ENCODE measurements at regions not wholly inside any gene's neighbourhood (a gene's known extent, or its start where the extent isn't known, plus 50 kb on each side); places are given as distances from the start of the nearest gene placed in this dataset.

DNA sequence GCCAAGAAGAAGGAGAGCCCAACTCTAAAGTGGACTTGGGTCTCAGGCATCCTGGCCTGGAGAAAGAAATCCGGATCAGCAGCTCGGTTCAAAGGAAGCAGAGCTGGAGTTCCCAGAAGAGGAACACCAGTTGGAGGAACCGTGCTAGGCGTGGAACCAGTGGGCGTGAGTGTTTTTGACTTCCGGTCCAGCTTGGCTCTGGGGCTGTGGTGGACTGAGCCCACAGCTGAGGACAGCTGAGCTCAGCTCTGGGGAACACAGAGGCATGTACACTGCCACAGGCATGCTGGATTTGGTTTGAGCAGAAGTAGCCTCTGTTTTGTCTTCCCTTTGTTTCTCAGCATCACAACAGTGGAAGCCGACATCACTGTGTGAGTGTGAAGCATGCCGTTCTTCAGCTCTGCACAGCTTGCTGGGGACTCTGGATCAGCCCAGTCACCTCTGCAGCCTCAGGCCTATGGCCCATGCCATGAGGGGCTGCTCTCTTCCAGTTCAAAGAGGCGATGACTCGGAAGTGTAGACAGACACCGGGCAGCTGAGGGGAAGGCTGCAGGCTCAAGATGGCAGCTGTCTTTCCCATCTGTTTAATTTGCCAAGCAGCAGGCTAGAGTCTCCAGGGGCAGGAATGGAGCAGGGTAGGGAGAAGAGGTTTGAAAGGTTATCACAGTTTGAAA lies 185.8 kb upstream of the UBE3A start:
- intact Hi-C loops (cut with DNase I) = no loop called here
- ATAC-seq (peak; percentile 97), DNase-seq (ENCODE audit: missing footprints) (no peak)

GRCh38 chr15:25623708-25624107 lies 184.9 kb upstream of the UBE3A start:
- DNase-seq (ENCODE audit: missing footprints) (no peak), ATAC-seq (no peak)
- intact Hi-C loops (cut with DNase I) = no loop called here

DNA sequence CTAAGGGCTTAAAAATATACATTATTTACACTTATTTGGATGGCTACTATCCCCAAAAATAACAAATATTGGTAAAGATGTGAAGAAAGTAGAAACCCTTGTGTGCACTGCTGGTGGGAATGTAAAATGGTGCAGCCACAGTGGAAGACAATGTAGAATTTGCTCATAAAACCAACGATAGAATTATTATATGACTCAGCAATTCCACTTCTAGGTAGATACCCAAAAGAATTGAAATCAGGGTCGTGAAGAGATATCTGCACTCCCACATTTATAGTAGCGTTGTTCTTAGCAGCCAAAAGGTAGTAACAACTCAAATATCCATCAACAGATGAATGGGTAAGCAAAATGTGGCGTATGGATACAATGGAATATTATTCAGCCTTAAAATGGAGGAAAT lies 181.6 kb upstream of the UBE3A start:
- ATAC-seq (no peak), DNase-seq (ENCODE audit: missing footprints) (no peak)
- intact Hi-C loops (cut with DNase I) = no loop called here

DNA sequence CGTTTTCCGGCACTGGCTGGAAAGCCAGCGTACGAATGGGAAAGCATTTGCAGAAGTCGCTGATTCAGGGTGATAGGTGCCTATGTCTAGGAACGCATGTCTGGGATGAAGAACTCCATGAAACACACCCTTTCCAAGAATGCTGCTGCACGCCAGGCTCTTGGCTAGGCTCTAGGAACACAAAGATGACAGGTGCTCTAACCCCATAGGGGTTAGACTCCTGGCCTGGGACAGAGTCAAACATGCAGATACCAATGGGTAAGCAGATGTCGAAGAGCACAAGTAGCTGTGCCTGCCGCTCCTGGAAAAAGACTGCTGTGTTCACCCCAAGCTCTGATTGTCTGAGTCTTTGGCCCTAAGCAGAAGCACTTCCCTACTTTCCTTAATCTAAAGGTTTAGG lies 180.9 kb upstream of the UBE3A start:
- DNase-seq (ENCODE audit: missing footprints) = no peak
- intact Hi-C loops (cut with DNase I) = no loop called here
- no peak for ATAC-seq

DNA sequence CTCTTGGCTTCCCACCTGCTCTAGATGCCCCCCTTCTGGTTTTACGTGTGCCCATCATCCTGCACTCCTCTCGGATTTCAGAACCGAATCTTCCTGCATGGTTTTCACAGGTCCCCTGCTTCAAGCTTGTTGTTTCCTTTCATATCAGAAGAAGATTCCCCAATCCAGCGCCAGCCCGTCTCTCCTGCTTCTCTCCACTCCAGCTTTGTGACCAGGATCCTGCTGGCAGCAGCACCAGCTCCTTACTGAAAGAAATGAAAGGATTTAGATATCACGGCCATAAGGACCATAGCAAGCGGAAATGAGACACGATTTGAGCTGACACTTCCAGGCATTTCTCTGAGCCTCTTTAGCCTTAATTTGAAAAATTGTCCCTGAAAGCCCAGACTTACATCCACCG lies 180.3 kb upstream of the UBE3A start:
- DNase-seq (ENCODE audit: missing footprints) (no peak), ATAC-seq (no peak)
- intact Hi-C loops (cut with DNase I) = no loop called here

DNA sequence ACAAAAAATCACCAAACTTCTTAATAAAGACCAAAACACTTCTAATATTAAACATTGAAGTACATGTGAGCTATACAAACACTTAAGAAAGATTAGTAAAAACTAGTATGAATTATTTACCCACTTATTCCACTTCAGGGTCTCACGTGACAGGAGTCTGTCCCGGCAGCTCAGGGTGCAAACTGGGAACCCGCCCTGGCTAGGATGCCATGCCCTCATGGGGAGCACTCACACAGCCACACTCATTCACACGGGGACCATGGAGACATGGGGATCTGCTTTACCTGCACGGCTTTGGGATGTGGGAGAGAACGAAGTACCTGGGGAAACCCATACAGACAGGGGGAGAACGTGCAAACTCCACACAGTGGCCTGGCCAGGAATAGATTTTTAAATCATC lies 179.3 kb upstream of the UBE3A start:
- no peak for ATAC-seq
- intact Hi-C loops (cut with DNase I) = no loop called here
- no peak for DNase-seq (ENCODE audit: missing footprints)

DNA sequence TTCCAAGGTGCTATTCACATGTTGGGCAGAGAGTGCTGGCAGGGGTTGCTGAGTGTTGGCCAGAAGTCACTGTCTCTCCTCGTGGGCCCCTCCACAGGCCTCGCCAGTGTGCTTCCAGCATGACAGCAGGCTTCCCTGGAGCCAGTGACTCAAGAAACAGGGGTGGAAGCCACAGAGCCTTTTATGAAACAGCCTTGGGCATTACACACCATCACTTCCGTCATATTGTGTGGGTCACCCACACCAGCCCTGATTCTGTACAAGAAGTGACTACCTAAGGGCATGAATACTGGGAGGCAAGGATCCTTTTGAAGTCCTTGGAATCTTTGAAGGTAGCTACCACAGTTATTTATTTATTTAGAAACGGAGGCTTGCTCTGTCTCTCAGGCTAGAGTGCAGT lies 177.6 kb upstream of the UBE3A start:
- DNase-seq (ENCODE audit: missing footprints) = no peak
- intact Hi-C loops (cut with DNase I) = no loop called here
- no peak for ATAC-seq

DNA sequence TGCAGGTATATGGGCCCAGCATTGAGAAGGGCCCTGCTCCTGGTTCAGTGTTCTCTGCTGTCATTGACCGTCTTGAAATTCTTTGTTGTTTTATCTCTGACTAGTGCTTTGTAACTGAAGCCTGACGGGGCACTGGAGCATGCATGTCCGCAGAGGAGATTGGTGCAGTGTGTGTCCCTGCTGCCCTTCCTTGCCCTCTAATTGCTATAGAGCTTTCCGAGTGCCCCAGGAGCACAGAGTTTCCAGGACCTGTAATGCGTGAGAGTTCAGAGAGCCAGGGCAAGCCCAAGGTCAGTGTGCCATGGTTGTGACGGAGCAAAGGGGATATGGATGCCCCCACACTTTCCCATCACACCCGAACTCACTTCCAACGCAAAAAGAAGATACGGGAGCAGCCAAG lies 174.3 kb upstream of the UBE3A start:
- ATAC-seq = no peak
- intact Hi-C loops (cut with DNase I) = no loop called here
- no peak for DNase-seq (ENCODE audit: missing footprints)

DNA sequence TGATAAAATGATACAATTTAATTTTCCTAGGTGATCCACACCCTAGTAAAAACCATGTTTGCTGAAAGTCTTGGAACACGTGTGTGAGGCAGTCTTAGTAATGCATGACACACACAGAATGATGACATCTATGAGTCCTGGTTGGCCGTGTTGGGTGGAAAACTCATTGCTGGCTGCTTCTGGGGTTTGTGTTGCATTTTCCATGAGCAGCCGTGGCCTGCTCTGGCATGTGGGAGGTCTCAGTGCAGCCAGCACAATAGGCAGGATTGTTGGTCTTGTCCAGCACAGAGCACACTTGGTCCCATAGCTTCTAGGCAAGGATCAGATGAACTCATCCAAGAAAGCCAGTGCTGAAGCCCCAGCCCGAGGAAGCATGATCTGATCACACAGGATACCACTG lies 172.8 kb upstream of the UBE3A start:
- intact Hi-C loops (cut with DNase I) = no loop called here
- peak; percentile 77 for DNase-seq (ENCODE audit: missing footprints)
- ATAC-seq = peak; percentile 84

GRCh38 chr15:25609371-25609770 lies 170.5 kb upstream of the UBE3A start:
- ATAC-seq = no peak
- no peak for DNase-seq (ENCODE audit: missing footprints)
- intact Hi-C loops (cut with DNase I) = no loop called here

GRCh38 chr15:25608926-25609325 lies 170.1 kb upstream of the UBE3A start:
- DNase-seq (ENCODE audit: missing footprints) = no peak
- intact Hi-C loops (cut with DNase I) = no loop called here
- ATAC-seq = no peak

DNA sequence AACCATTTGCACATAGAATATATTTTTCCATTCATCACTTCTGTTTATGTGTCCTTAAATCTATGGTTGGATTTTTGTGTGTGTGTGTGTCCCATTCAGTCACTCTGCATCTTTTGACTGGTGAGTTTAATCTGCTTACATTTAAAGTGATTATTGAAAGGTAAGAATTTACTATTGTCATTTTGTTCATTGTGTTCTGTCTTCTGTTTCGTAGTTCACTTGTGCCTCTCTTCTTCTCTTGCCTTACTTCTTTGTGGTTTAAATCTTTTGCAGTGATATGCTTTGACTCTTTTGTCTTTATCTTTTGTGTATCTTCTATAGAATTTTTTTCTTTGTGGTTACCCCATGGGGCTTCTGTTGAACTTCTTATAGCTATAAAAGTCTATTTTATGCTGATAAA lies 166.3 kb upstream of the UBE3A start:
- no peak for DNase-seq (ENCODE audit: missing footprints)
- intact Hi-C loops (cut with DNase I) = no loop called here
- no peak for ATAC-seq

DNA sequence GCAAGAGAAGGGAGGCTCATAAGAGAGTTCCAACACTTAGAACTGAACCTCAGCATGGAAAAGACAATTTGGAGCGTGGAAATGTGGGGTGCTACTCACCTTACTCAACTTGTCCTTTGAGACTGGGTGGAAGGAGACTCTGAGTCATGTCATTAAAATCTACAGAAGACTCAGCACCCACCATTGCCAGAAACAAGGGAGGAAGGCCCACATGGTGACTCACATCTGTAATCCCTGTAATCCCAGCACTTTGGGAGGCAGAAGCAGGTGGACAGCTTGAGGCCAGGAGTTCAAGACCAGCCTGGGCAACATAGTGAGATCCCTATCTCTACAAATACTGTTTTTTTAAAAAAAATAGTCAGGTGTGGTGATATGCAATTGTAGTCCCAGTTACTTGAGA lies 161.9 kb upstream of the UBE3A start:
- no peak for DNase-seq (ENCODE audit: missing footprints)
- intact Hi-C loops (cut with DNase I) = no loop called here

GRCh38 chr15:25597571-25597970 lies 158.7 kb upstream of the UBE3A start:
- intact Hi-C loops (cut with DNase I) = no loop called here
- DNase-seq (ENCODE audit: missing footprints) (no peak), ATAC-seq (no peak)

More for the DNA sequence above, 161.9 kb upstream of the UBE3A start:
- ATAC-seq = no peak

DNA sequence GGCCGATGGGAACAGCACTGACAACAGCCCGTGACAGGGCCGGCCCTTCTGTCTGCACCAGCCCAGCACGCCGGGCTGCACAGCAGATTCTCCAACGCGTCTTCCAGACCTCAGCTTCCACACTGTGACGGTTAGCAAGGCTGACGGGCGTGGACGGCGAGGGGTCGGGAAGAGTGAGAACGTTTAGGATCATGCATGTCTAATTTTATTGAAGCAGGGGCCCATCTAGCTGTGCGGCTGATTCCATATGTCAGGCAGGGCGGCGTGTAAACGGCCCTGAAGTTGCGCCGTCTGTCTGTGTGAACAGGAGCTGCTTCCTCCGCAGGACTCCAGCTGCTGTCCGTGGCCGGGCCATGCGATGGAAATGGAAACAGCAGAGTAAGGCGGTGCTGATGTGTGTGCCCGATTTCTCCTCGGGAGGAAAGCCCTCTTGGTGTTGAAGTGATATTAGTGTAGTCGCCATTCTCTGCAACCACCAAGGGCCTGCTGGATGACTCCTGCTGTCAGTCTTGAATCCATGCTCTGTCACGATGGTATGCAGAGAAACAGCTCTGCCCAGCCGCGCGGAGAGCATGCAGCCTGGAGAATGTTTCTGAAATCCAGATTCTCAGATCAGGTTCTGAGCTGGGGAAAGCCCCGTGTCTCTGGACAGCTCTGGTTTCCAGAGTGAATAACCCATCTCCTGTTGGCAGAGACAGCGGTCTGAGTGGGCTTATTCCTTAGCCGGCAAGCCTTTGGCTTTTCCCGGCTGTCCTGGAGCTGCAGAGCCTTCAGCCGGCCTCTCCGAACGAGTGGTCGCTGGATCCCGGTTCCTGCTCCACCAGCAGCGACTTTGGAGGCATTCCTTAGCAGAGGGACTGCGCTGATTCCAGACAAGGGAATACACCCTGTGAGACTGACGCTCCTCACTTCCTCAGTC lies 158.1 kb upstream of the UBE3A start:
- intact Hi-C loops (cut with DNase I) = no loop called here
- peak; percentile 68 for ATAC-seq
- DNase-seq (ENCODE audit: missing footprints) = no peak

DNA sequence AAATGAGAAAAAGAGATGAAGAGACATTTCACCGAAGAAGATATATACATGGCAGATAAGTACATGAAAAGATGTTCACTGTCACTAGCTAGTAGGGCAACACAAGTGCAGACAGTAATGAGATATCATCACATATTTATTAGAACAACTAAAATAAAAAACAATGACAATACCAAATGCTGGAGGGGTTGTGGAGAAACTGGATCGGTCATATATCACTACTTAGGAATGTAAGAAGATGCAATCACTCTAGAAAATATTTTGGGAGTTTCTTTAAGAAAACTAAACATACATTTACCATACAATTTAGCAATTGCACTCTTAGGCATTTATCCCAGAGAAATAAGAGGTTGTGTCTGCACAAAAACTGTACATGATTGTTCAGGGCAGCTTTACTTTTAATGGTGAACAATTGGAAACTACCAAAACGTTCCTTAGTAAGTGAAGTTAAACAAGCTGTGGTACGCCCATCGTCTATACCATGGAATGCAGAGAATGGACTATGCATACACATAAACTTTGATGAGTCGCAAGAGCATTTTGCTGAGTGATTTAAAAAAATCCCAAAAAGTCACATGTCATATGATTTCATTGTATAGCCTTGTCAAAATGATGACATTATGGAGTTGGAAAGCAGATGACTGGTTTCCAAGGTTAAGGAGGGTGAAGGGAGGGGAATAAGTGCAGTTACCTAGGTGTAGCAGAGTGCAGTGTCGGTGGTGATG lies 149.0 kb upstream of the UBE3A start:
- intact Hi-C loops (cut with DNase I) = no loop called here
- ATAC-seq = no peak

GRCh38 chr15:25582886-25583285 lies 144.1 kb upstream of the UBE3A start:
- ATAC-seq (no peak), DNase-seq (ENCODE audit: missing footprints) (no peak)
- intact Hi-C loops (cut with DNase I) = no loop called here

More for the DNA sequence above, 149.0 kb upstream of the UBE3A start:
- no peak for DNase-seq (ENCODE audit: missing footprints)

DNA sequence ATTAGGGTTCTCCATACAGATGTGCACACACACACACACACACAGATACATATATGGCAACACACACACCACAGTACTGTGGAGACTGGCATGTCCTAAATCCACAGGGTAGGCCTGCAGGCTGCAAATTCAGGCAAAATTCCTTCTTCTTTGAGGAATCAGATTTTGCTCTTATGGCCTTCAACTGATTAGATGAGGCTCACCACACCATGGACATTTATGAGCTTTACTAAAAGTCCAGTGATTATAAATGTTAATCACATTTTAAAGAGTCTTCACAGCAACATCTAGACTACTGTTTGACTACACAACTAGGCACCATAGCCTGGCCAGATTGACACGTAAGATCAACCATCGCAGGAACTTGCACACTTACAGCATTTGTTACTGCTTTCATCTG lies 140.3 kb upstream of the UBE3A start:
- no peak for DNase-seq (ENCODE audit: missing footprints)
- no peak for ATAC-seq
- intact Hi-C loops (cut with DNase I) = no loop called here

GRCh38 chr15:25572191-25572590 lies 133.4 kb upstream of the UBE3A start:
- ATAC-seq = no peak
- intact Hi-C loops (cut with DNase I) = no loop called here
- no peak for DNase-seq (ENCODE audit: missing footprints)

DNA sequence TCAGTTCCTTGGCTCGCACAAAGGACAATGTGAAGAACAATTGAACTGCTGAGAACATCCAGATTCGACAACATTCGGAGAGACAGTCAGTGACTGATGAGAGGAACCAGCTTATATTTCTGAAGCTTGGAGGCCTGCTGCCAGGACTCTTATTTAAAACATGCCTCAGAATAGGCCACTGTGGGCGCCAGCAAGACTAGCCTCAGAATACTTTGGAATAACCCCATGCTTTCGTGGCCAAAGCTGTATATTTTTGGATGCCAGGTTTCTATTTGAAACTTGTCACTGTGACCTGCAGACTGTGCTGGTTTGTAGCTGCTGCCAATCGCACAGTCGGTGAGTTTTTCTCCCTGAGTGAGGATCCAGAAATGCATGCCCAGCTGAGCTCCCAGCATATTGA lies 129.9 kb upstream of the UBE3A start:
- ATAC-seq (peak; percentile 82), DNase-seq (ENCODE audit: missing footprints) (no peak)
- intact Hi-C loops (cut with DNase I) = loop anchor here (5.0 kb wide), 1 partner anchor 114 kb away; no protein-coding TSS in a partner anchor

Data from Right ventricle myocardium inferior (tissue), 1 donor.